IMR-90 (cell line): ENCODE measurements at regions not wholly inside any gene's neighbourhood (a gene's known extent, or its start where the extent isn't known, plus 50 kb on each side); places are given as distances from the start of the nearest gene placed in this dataset.

ENCODE experiments used
- ATAC-seq: fragments of 200-7000 bp; cut with Tn5 transposase; 2 replicates; pipeline ENCODE4 v1.9.1; 2020; ENCODE audit warnings: low read depth, mild to moderate bottlenecking, moderate library complexity
- BruUV-seq: library from RNA; stranded (reverse); fragments of 400-500 nt; replicated peaks from 2 replicates; lab custom pipeline; 2021; lab: Mats Ljungman, UMichigan
- CTCF ChIA-PET: fragments of 300-600 bp; formaldehyde crosslinking; extraction: SDS; loops from one replicate; lab custom pipeline; 2021; ENCODE audit warnings: antibody characterized with exemption; lab: Yijun Ruan, JAX
- POLR2A ChIA-PET: fragments of 300-600 bp; sonication (Branson Sonifier 250); formaldehyde crosslinking; loops from one replicate; lab custom pipeline; 2022; ENCODE audit warnings: antibody characterized with exemption; ENCODE audit not compliant: unreplicated experiment; lab: Charles Lee
- DNase-seq: peaks from one replicate; pipeline ENCODE4 v3.0.0; 2013
- H2AFZ ChIP-seq: replicated peaks from 2 replicates; pipeline ENCODE3; 2013; ENCODE audit warnings: low read length, mild to moderate bottlenecking; ENCODE audit not compliant: poor library complexity
- H2AK5ac ChIP-seq: 2 replicates; pipeline ENCODE4 v1.6.1; 2013; ENCODE audit warnings: low read depth, low read length, inconsistent platforms
- H2AK9ac ChIP-seq: replicated peaks from 2 replicates; pipeline ENCODE3; 2013; ENCODE audit warnings: mild to moderate bottlenecking, low read depth, low read length, moderate library complexity; ENCODE audit not compliant: poor library complexity
- H2BK120ac ChIP-seq: 2 replicates; pipeline ENCODE4 v1.6.1; 2013; ENCODE audit warnings: low read depth, low read length, inconsistent platforms
- H2BK15ac ChIP-seq: 3 replicates; pipeline ENCODE4 v1.6.1; 2013; ENCODE audit warnings: low read depth, low read length, inconsistent platforms
- H2BK20ac ChIP-seq: 2 replicates; pipeline ENCODE4 v1.6.1; 2013; ENCODE audit warnings: low read depth, mild to moderate bottlenecking, inconsistent platforms, low read length, moderate library complexity
- H2BK5ac ChIP-seq: 2 replicates; pipeline ENCODE4 v1.6.1; 2013; ENCODE audit warnings: mild to moderate bottlenecking, low read depth, low read length, inconsistent platforms; ENCODE audit not compliant: poor library complexity, severe bottlenecking
- H3K14ac ChIP-seq: replicated peaks from 2 replicates; pipeline ENCODE4 v1.6.1; 2013; ENCODE audit warnings: low read depth, low read length, inconsistent platforms
- H3K18ac ChIP-seq: 2 replicates; pipeline ENCODE4 v1.6.1; 2013; ENCODE audit warnings: low read depth, low read length, control low read depth
- H3K23ac ChIP-seq: 2 replicates; pipeline ENCODE4 v1.6.1; 2013; ENCODE audit warnings: low read depth, low read length, inconsistent platforms
- H3K27ac ChIP-seq: 2 replicates; pipeline ENCODE4 v1.5.1; 2013; ENCODE audit warnings: mild to moderate bottlenecking, control low read depth, low read length; ENCODE audit not compliant: insufficient read depth
- H3K27me3 ChIP-seq: 2 replicates; pipeline ENCODE4 v1.6.1; 2013; ENCODE audit warnings: low read length; ENCODE audit not compliant: control insufficient read depth, insufficient read depth
- H3K36me3 ChIP-seq: 2 replicates; pipeline ENCODE4 v1.6.1; 2013; ENCODE audit warnings: low read length, mixed read lengths; ENCODE audit not compliant: control insufficient read depth, insufficient read depth
- H3K4ac ChIP-seq: 2 replicates; pipeline ENCODE4 v1.6.1; 2013; ENCODE audit warnings: low read depth, low read length, inconsistent platforms
- H3K4me1 ChIP-seq: 2 replicates; pipeline ENCODE4 v1.6.1; 2013; ENCODE audit warnings: low read length, mixed read lengths; ENCODE audit not compliant: control insufficient read depth, insufficient read depth
- H3K4me2 ChIP-seq: 2 replicates; pipeline ENCODE4 v1.6.1; 2013; ENCODE audit warnings: low read depth, mild to moderate bottlenecking, control low read depth, low read length, moderate library complexity
- H3K4me3 ChIP-seq: 2 replicates; pipeline ENCODE4 v1.5.1; 2013; ENCODE audit warnings: low read depth, mild to moderate bottlenecking, control low read depth, low read length, moderate library complexity; ENCODE audit not compliant: insufficient read depth
- H3K56ac ChIP-seq: 2 replicates; pipeline ENCODE4 v1.6.1; 2013; ENCODE audit warnings: low read length, inconsistent platforms; ENCODE audit not compliant: insufficient read depth; ENCODE audit errors: extremely low read depth
- H3K79me1 ChIP-seq, 2 experiments: 2 replicates each; pipeline ENCODE4 v1.6.1; 2013; ENCODE audit warnings: low read length in 2 of 2, inconsistent platforms in 1 of 2, low read depth in 1 of 2
- H3K9ac ChIP-seq: 2 replicates; pipeline ENCODE4 v1.6.1; 2013; ENCODE audit warnings: low read depth, low read length, control low read depth
- H3K9me1 ChIP-seq: 2 replicates; pipeline ENCODE4 v1.6.1; 2013; ENCODE audit warnings: low read length, inconsistent platforms; ENCODE audit not compliant: insufficient read depth
- H3K9me3 ChIP-seq: 2 replicates; pipeline ENCODE4 v1.6.1; 2013; ENCODE audit warnings: low read length; ENCODE audit not compliant: control insufficient read depth, insufficient read depth
- H4K20me1 ChIP-seq: 2 replicates; pipeline ENCODE4 v1.6.1; 2013; ENCODE audit warnings: low read length, inconsistent platforms; ENCODE audit not compliant: insufficient read depth
- H4K5ac ChIP-seq: 2 replicates; pipeline ENCODE4 v1.6.1; 2013; ENCODE audit warnings: mild to moderate bottlenecking, low read depth, low read length, control low read depth
- H4K8ac ChIP-seq, 2 experiments: 2 replicates each; pipeline ENCODE4 v1.6.1; 2013; ENCODE audit warnings: low read depth in 2 of 2, low read length in 2 of 2, control low read depth in 1 of 2, inconsistent platforms in 1 of 2
- H4K91ac ChIP-seq: 2 replicates; pipeline ENCODE4 v1.6.1; 2013; ENCODE audit warnings: low read depth, low read length, inconsistent platforms; ENCODE audit not compliant: insufficient read depth
- CEBPB ChIP-seq: IDR thresholded peaks from 2 replicates; pipeline ENCODE4 v1.6.1; 2012; ENCODE audit warnings: low read depth, low read length, improper control_type of control experiment
- MXI1 ChIP-seq: IDR thresholded peaks from 2 replicates; pipeline ENCODE4 v1.6.1; 2012; ENCODE audit warnings: low read depth, mild to moderate bottlenecking, low read length, moderate library complexity, borderline replicate concordance
- NFE2L2 ChIP-seq: fragments of 150-350 bp; IDR thresholded peaks from 2 replicates; pipeline ENCODE4 v1.6.1; 2016; ENCODE audit warnings: low read depth, mild to moderate bottlenecking, low read length
- SMC3 ChIP-seq: fragments of 150-350 bp; IDR thresholded peaks from 2 replicates; pipeline ENCODE4 v1.6.1; 2016; ENCODE audit warnings: low read depth, mild to moderate bottlenecking, antibody characterized with exemption, low read length, moderate library complexity
- WGBS, 2 experiments: methylation state at CpG; one replicate each; pipeline versions ENCODE4 v1.1.5 to v1.1.7; 2013; ENCODE audit warnings: missing lambda C conversion rate in 2 of 2; ENCODE audit not compliant: insufficient read length in 1 of 2; ENCODE audit errors: extremely low coverage in 2 of 2; 5-methylcytosine and 5-hydroxymethylcytosine counted together
- dilution Hi-C: fragments of 300-500 bp; cut with HindIII; formaldehyde crosslinking; loops from one replicate; pipeline ENCODE4 v1.14.3; 2018; ENCODE audit warnings: low sequenced_read_pairs; ENCODE audit not compliant: unreplicated experiment
- in situ Hi-C: fragments of 300-500 bp; cut with MboI; formaldehyde crosslinking; loops from 3 replicates; pipeline ENCODE4 v1.14.3; 2019; ENCODE audit warnings: low sequenced_read_pairs, inconsistent platforms, mixed read lengths
- intact Hi-C: fragments of 100-400 bp; cut with micrococcal nuclease; formaldehyde crosslinking; loops from 2 replicates; pipeline ENCODE4 v1.10.0; 2022

GRCh38 chr9:25808554-25808953 is 130.3 kb upstream of the TUSC1 start:
- Histone ChIP-seq H3K4me3 (no peak overlapping the region), H3K27me3 (no peaks in the 10 kb centered on the region), H3K9me1 (no peaks in the 10 kb centered on the region), H2BK5ac (no peak overlapping the region), H2AK5ac (no peak overlapping the region), H4K20me1 (no peaks in the 10 kb centered on the region), H2AK9ac (no peak overlapping the region), H2AFZ (no peak overlapping the region), H3K9me3 (no peaks in the 10 kb centered on the region), H2BK20ac (no peak overlapping the region), H3K18ac (no peak overlapping the region), H3K9ac (no peak overlapping the region), H3K4ac (no peak overlapping the region), H3K4me1 (no peaks in the 10 kb centered on the region), H3K27ac (no peak overlapping the region), H3K4me2 (no peak overlapping the region), H2BK120ac (no peak overlapping the region), H4K5ac (no peak overlapping the region), H3K14ac (no peak overlapping the region), H3K79me1 (no peaks in the 10 kb centered on the region), H3K23ac (no peak overlapping the region), H2BK15ac (no peak overlapping the region), H4K8ac (no peak overlapping the region), H4K91ac (no peak overlapping the region), H3K36me3 (no peaks in the 10 kb centered on the region), H3K56ac (no peak overlapping the region)
- CTCF ChIA-PET, result interaction anchor here (0.6 kb wide), 1 partner anchor 799 kb away, joined by 3 read pairs; no protein-coding TSS in a partner anchor
- no CpG with 5 or more reads among the region's 1 CpG for WGBS, 2 experiments
- no TSS peak for BruUV-seq
- intact Hi-C loops, result no loop called here
- dilution Hi-C loops, result no loop called here
- TF ChIP-seq NFE2L2 (no peak), CEBPB (no peak), SMC3 (no peak), MXI1 (no peak)
- POLR2A ChIA-PET, result no interaction called here
- DNase-seq (no peak), ATAC-seq (no peak)
- in situ Hi-C loops, result no loop called here
